SU-DHL-6 (cell line): ENCODE measurements at regions not wholly inside any gene's neighbourhood (a gene's known extent, or its start where the extent isn't known, plus 50 kb on each side); places are given as distances from the start of the nearest gene placed in this dataset.

Experiments
- H2AFZ ChIP-seq: fragments of 200-600 bp; sonication (generic); 2 replicates; pipeline ENCODE4 v1.6.1; 2014; ENCODE audit warnings: low read depth, mild to moderate bottlenecking, moderate library complexity, mixed read lengths, antibody characterized with exemption, low read length; ENCODE audit not compliant: severe bottlenecking
- H3F3A ChIP-seq: fragments of 200-600 bp; shearing (Covaris generic); 2 replicates; pipeline ENCODE4 v1.6.0; 2016; ENCODE audit warnings: antibody characterized with exemption, mild to moderate bottlenecking; ENCODE audit not compliant: insufficient read depth
- H3K27ac ChIP-seq: fragments of 200-600 bp; sonication (generic); 2 replicates; pipeline ENCODE4 v1.5.1; 2016; ENCODE audit warnings: low read depth, mild to moderate bottlenecking, low read length, moderate library complexity, mixed read lengths
- H3K27me3 ChIP-seq: fragments of 200-600 bp; sonication (generic), shearing (Covaris generic); 2 replicates; pipeline ENCODE4 v1.6.0; 2014; ENCODE audit warnings: mild to moderate bottlenecking, low read length
- H3K36me3 ChIP-seq: fragments of 200-600 bp; sonication (generic); 2 replicates; pipeline ENCODE4 v1.6.1; 2014; ENCODE audit warnings: mild to moderate bottlenecking, low read length, mixed read lengths
- H3K4me2 ChIP-seq: fragments of 300-600, 200-600 bp; shearing (Covaris generic), sonication (generic); 2 replicates; pipeline ENCODE4 v1.6.0; 2014; ENCODE audit warnings: low read length, low read depth, mild to moderate bottlenecking; ENCODE audit not compliant: poor library complexity, severe bottlenecking
- H3K4me3 ChIP-seq: fragments of 200-600 bp; sonication (generic); 2 replicates; pipeline ENCODE4 v1.5.1; 2014; ENCODE audit warnings: antibody characterized with exemption, low read length, mild to moderate bottlenecking, mixed read lengths; ENCODE audit not compliant: insufficient read depth, poor library complexity, severe bottlenecking
- H3K79me2 ChIP-seq: fragments of 200-600 bp; sonication (generic); 2 replicates; pipeline ENCODE4 v1.6.1; 2014; ENCODE audit warnings: mild to moderate bottlenecking, low read length, moderate library complexity; ENCODE audit not compliant: insufficient read depth
- H3K9ac ChIP-seq: fragments of 200-600 bp; sonication (generic); 2 replicates; pipeline ENCODE4 v1.7.0; 2014; ENCODE audit warnings: mild to moderate bottlenecking, low read length
- H3K9me2 ChIP-seq: fragments of 200-600 bp; sonication (generic); replicated peaks from 2 replicates; pipeline ENCODE4 v1.6.1; 2014; ENCODE audit warnings: low read length; ENCODE audit not compliant: insufficient read depth
- H3K9me3 ChIP-seq: fragments of 200-600 bp; sonication (generic); 2 replicates; pipeline ENCODE4 v1.6.1; 2014; ENCODE audit warnings: low read length, mixed read lengths; ENCODE audit not compliant: insufficient read depth
- H4K20me1 ChIP-seq: fragments of 200-600 bp; sonication (generic); 2 replicates; pipeline ENCODE4 v1.6.1; 2014; ENCODE audit warnings: low read depth, mild to moderate bottlenecking, antibody characterized with exemption, low read length, moderate library complexity, mixed read lengths
- EZH2phosphoT487 ChIP-seq: fragments of 200-600 bp; sonication (generic), shearing (Covaris generic); conservative IDR thresholded peaks from 2 replicates; pipeline ENCODE4 v1.6.1; 2018; ENCODE audit warnings: mild to moderate bottlenecking, antibody characterized with exemption, low read length, moderate library complexity, mixed read lengths
- TF ChIP-seq, protein P1 (sequence below): fragments of 200-600 bp; sonication (generic); IDR thresholded peaks from one replicate; pipeline ENCODE4 v1.5.1; 2017; ENCODE audit warnings: antibody characterized with exemption, mild to moderate bottlenecking, low read length, moderate library complexity; ENCODE audit not compliant: insufficient read depth, poor library complexity, severe bottlenecking

DNA sequence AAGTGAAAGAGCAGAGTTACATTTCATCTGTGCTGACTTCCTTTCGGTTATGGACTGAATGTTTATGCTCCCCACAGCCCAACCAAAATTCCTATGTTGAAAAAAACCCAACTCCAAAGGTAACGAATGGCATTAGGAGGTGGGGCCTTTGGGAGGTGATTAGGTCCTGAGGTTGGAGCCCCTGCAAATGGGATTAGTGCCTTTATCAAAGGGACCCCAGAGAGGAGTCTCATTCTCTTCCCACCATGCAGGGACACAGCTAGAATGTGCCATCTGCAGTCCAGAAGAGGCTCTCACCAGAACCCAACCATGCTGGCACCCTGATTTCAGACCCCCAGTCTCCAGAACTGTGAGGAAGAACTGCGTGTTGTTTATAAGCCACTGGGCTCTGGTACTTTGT lies 199.3 kb downstream of the TOMM20 start:
- Histone ChIP-seq H3K9ac (no peak overlapping the region), H3K9me2 (no peaks in the 10 kb centered on the region), H3K9me3 (no peaks in the 10 kb centered on the region), H3K27me3 (no peaks in the 10 kb centered on the region), H3F3A (no peaks in the 10 kb centered on the region), H3K27ac (no peak overlapping the region), H3K4me2 (no peak overlapping the region), H3K79me2 (no peaks in the 10 kb centered on the region), H2AFZ (no peak overlapping the region), H3K36me3 (no peaks in the 10 kb centered on the region), H3K4me3 (no peak overlapping the region), H4K20me1 (no peaks in the 10 kb centered on the region)
- TF ChIP-seq EZH2phosphoT487, result no peak
- TF ChIP-seq, protein P1, sequence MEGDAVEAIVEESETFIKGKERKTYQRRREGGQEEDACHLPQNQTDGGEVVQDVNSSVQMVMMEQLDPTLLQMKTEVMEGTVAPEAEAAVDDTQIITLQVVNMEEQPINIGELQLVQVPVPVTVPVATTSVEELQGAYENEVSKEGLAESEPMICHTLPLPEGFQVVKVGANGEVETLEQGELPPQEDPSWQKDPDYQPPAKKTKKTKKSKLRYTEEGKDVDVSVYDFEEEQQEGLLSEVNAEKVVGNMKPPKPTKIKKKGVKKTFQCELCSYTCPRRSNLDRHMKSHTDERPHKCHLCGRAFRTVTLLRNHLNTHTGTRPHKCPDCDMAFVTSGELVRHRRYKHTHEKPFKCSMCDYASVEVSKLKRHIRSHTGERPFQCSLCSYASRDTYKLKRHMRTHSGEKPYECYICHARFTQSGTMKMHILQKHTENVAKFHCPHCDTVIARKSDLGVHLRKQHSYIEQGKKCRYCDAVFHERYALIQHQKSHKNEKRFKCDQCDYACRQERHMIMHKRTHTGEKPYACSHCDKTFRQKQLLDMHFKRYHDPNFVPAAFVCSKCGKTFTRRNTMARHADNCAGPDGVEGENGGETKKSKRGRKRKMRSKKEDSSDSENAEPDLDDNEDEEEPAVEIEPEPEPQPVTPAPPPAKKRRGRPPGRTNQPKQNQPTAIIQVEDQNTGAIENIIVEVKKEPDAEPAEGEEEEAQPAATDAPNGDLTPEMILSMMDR, result no peak

DNA sequence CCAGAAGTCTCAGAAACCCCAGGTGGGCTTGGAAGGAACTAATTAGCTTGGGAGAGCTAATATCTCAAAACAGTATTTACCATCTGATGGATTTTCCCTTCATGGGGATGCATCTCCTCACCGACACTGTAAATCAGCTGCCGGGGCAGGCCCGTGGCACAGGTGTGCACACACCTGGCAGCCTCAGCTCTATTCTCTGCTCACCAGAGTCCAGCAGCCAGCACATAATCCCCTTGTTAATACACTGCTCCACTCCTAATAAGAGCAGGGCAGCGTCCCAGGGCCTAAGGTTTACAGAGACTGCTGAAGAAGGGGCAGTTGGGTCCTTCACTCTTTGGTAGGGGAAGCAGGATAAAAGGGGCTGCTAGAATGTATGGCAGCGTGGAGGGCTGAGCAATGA lies 200.0 kb downstream of the TOMM20 start:
- no peaks in the 10 kb centered on the region for H3K36me3 ChIP-seq

DNA sequence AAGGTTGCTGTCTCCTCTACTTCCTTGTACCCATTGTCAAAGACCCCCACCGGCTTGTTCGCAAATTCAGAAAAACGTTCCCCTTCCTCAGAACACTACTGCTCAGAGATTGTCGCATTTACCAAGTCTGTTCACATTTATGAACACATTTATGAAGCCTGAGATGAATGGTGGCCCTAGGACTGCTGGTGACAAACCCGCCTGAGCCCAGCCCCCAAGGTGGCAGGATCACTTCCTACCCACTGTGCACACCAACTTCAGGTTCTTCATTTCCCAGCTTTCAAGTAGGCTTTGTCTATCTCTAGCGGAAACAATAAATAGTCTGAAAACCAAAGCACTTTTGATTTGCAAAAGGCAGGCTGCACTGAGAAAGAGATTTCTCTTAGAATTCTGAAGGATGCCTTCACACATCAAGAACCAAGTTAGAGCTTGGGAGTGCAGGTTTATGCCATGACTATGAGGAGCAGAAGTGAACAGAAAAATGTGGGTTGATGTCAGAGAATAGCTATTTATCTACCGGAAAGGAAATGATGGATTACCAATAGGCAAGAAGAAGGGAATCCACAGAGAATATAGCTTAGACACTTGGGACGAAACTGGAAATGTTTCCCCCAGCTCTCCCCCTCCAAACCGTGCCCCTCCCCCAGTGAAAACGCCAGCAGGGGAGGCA lies 200.5 kb downstream of the TOMM20 start:
- TF ChIP-seq EZH2phosphoT487, result no peak
- TF ChIP-seq, protein P1, result no peak
- no peaks in the 10 kb centered on the region for H3F3A ChIP-seq
- H4K20me1 ChIP-seq, result no peaks in the 10 kb centered on the region
- H3K9me3 ChIP-seq, result no peaks in the 10 kb centered on the region
- H2AFZ ChIP-seq, result no peak overlapping the region
- H3K27me3 ChIP-seq, result no peaks in the 10 kb centered on the region
- H3K9ac ChIP-seq, result no peak overlapping the region
- H3K9me2 ChIP-seq, result no peaks in the 10 kb centered on the region
- H3K36me3 ChIP-seq, result no peaks in the 10 kb centered on the region
- no peak overlapping the region for H3K4me2 ChIP-seq
- H3K27ac ChIP-seq, result no peak overlapping the region
- H3K4me3 ChIP-seq, result no peak overlapping the region
- H3K79me2 ChIP-seq, result no peaks in the 10 kb centered on the region

More for the DNA sequence above, 200.0 kb downstream of the TOMM20 start:
- Histone ChIP-seq H2AFZ (no peak overlapping the region), H3F3A (no peaks in the 10 kb centered on the region), H4K20me1 (no peaks in the 10 kb centered on the region), H3K79me2 (no peaks in the 10 kb centered on the region), H3K27ac (no peak overlapping the region), H3K9me2 (no peaks in the 10 kb centered on the region), H3K9ac (no peak overlapping the region), H3K9me3 (no peaks in the 10 kb centered on the region), H3K4me3 (no peak overlapping the region), H3K27me3 (no peaks in the 10 kb centered on the region), H3K4me2 (no peak overlapping the region)
- TF ChIP-seq EZH2phosphoT487, result no peak
- TF ChIP-seq, protein P1, result no peak
